Esophagus muscularis mucosa (tissue), 3 donors: ENCODE measurements at regions not wholly inside any gene's neighbourhood (a gene's known extent, or its start where the extent isn't known, plus 50 kb on each side); places are given as distances from the start of the nearest gene placed in this dataset.

Experiments used
- POLR2A ChIP-seq: fragments of 450-650 bp; IDR thresholded peaks from one replicate; pipeline ENCODE4 v1.6.1; 2017; ENCODE audit warnings: antibody characterized with exemption, moderate library complexity, mild to moderate bottlenecking, low read depth
- TF ChIP-seq, protein P1 (sequence below), 3 experiments: fragments of 200-600 bp in 2 of 3; fragments of 450-650 bp in 1 of 3; sonication (generic) in 2 of 3; IDR thresholded peaks; one replicate each; pipeline ENCODE4 v1.5.1; 2017 to 2019; ENCODE audit warnings: antibody characterized with exemption in 3 of 3, mild to moderate bottlenecking in 2 of 3, moderate library complexity in 1 of 3

- no peak for TF ChIP-seq POLR2A
- TF ChIP-seq, protein P1, sequence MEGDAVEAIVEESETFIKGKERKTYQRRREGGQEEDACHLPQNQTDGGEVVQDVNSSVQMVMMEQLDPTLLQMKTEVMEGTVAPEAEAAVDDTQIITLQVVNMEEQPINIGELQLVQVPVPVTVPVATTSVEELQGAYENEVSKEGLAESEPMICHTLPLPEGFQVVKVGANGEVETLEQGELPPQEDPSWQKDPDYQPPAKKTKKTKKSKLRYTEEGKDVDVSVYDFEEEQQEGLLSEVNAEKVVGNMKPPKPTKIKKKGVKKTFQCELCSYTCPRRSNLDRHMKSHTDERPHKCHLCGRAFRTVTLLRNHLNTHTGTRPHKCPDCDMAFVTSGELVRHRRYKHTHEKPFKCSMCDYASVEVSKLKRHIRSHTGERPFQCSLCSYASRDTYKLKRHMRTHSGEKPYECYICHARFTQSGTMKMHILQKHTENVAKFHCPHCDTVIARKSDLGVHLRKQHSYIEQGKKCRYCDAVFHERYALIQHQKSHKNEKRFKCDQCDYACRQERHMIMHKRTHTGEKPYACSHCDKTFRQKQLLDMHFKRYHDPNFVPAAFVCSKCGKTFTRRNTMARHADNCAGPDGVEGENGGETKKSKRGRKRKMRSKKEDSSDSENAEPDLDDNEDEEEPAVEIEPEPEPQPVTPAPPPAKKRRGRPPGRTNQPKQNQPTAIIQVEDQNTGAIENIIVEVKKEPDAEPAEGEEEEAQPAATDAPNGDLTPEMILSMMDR (IDR thresholded peaks at IDR 0.05): no peak
Observed at GRCh38 chr4:162853788-162854187, 312.9 kb downstream of the NAF1 start.
